ENCODE measurements at regions not wholly inside any gene's neighbourhood (a gene's known extent, or its start where the extent isn't known, plus 50 kb on each side); places are given as distances from the start of the nearest gene placed in this dataset.

GRCh38 chr18:46325895-46326294, 221.7 kb downstream of the HAUS1 start:
- TF ChIP-seq MAX (IDR thresholded peaks at IDR 0.05; ENCODE audit: low read depth, low read length) (no peak), CTCF (IDR thresholded peaks at IDR 0.05; ENCODE audit: low read depth, low read length) (no peak), POLR2A (IDR thresholded peaks at IDR 0.05; ENCODE audit: extremely low read depth, insufficient read length) (no peak), MYC (IDR thresholded peaks at IDR 0.05; ENCODE audit: low read depth, low read length) (no peak)
